HFFc6 (cell line): ENCODE measurements at regions not wholly inside any gene's neighbourhood (a gene's known extent, or its start where the extent isn't known, plus 50 kb on each side); places are given as distances from the start of the nearest gene placed in this dataset.
A peak's percentile ranks its signal among the peaks of the same experiment; 100 is the strongest.

Source experiments
- DNase-seq: peaks from one replicate; pipeline ENCODE4 v3.0.0-alpha.2; 2018
- H3K27ac Mint-ChIP-seq: 2 replicates; pipeline ENCODE4 v1.8.0; 2020; ENCODE audit warnings: mild to moderate bottlenecking, mixed read lengths
- H3K27me3 Mint-ChIP-seq: 2 replicates; pipeline ENCODE4 v1.8.0; 2021; ENCODE audit warnings: mild to moderate bottlenecking, moderate library complexity, mixed read lengths; ENCODE audit not compliant: insufficient read depth
- H3K36me3 Mint-ChIP-seq: 2 replicates; pipeline ENCODE4 v1.8.0; 2021; ENCODE audit warnings: low read depth, mixed read lengths
- H3K4me1 Mint-ChIP-seq: 2 replicates; pipeline ENCODE4 v1.8.0; 2020; ENCODE audit warnings: low read depth, mixed read lengths
- H3K4me3 Mint-ChIP-seq: 2 replicates; pipeline ENCODE4 v1.8.0; 2020; ENCODE audit warnings: mild to moderate bottlenecking, moderate library complexity, mixed read lengths
- H3K9me3 Mint-ChIP-seq: 2 replicates; pipeline ENCODE4 v1.8.0; 2020; ENCODE audit warnings: mild to moderate bottlenecking, mixed read lengths
- TF ChIP-seq, protein P1 (sequence below): fragments of 200-600 bp; sonication (generic); IDR thresholded peaks from 2 replicates; pipeline ENCODE4 v1.5.0; 2021; ENCODE audit warnings: antibody characterized with exemption, mild to moderate bottlenecking

DNA sequence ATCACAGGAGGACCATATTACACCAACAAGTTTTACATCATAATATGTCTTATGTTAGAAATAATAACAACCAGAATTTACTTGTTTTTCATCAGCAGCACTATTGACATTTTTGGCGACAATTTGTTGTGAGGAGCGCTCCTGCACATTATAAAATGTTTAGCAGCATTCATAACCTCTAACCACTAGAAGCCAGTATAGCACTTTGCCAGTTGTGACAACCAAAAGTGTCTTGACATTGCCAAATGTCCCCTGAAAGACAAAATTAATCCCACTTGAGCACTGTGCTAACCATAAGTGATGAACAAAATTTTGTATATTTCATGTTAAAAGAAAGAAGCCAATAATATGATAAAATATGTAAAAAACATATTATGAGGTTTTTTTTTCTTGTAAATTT lies 356.9 kb upstream of the LMO3 start:
- TF ChIP-seq, protein P1, sequence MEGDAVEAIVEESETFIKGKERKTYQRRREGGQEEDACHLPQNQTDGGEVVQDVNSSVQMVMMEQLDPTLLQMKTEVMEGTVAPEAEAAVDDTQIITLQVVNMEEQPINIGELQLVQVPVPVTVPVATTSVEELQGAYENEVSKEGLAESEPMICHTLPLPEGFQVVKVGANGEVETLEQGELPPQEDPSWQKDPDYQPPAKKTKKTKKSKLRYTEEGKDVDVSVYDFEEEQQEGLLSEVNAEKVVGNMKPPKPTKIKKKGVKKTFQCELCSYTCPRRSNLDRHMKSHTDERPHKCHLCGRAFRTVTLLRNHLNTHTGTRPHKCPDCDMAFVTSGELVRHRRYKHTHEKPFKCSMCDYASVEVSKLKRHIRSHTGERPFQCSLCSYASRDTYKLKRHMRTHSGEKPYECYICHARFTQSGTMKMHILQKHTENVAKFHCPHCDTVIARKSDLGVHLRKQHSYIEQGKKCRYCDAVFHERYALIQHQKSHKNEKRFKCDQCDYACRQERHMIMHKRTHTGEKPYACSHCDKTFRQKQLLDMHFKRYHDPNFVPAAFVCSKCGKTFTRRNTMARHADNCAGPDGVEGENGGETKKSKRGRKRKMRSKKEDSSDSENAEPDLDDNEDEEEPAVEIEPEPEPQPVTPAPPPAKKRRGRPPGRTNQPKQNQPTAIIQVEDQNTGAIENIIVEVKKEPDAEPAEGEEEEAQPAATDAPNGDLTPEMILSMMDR = no peak
- no peak overlapping the region for H3K4me3 Mint-ChIP-seq
- no peaks in the 10 kb centered on the region for H3K4me1 Mint-ChIP-seq
- H3K27ac Mint-ChIP-seq = no peak overlapping the region
- H3K9me3 Mint-ChIP-seq = peaks cover 28% of the 10 kb centered on the region
- no peak for DNase-seq
- H3K36me3 Mint-ChIP-seq = no peaks in the 10 kb centered on the region
- H3K27me3 Mint-ChIP-seq = no peaks in the 10 kb centered on the region

GRCh38 chr12:16955083-16955657 lies 349.2 kb upstream of the LMO3 start:
- Mint-ChIP-seq H3K27ac (no peak overlapping the region), H3K27me3 (no peaks in the 10 kb centered on the region; the same call in 1 of the 2 replicates), H3K9me3 (peaks cover 30% of the 10 kb centered on the region), H3K36me3 (no peaks in the 10 kb centered on the region), H3K4me3 (no peak overlapping the region), H3K4me1 (no peaks in the 10 kb centered on the region)
- TF ChIP-seq, protein P1 = no peak
- DNase-seq = peak; percentile 13

- Mint-ChIP-seq H3K4me3 (no peak overlapping the region), H3K27ac (no peak overlapping the region), H3K9me3 (peaks cover 22% of the 10 kb centered on the region), H3K36me3 (no peaks in the 10 kb centered on the region), H3K4me1 (no peaks in the 10 kb centered on the region), H3K27me3 (no peaks in the 10 kb centered on the region; the same call in 1 of the 2 replicates)
- no peak for DNase-seq
- TF ChIP-seq, protein P1 = no peak
Observed at GRCh38 chr12:16949871-16950667, 344.1 kb upstream of the LMO3 start.

GRCh38 chr12:16949371-16949770 lies 343.4 kb upstream of the LMO3 start:
- Mint-ChIP-seq H3K27me3 (no peaks in the 10 kb centered on the region; the same call in 1 of the 2 replicates), H3K4me3 (no peak overlapping the region), H3K36me3 (no peaks in the 10 kb centered on the region), H3K9me3 (peaks cover 22% of the 10 kb centered on the region), H3K27ac (no peak overlapping the region), H3K4me1 (no peaks in the 10 kb centered on the region)
- TF ChIP-seq, protein P1 = no peak
- no peak for DNase-seq

DNA sequence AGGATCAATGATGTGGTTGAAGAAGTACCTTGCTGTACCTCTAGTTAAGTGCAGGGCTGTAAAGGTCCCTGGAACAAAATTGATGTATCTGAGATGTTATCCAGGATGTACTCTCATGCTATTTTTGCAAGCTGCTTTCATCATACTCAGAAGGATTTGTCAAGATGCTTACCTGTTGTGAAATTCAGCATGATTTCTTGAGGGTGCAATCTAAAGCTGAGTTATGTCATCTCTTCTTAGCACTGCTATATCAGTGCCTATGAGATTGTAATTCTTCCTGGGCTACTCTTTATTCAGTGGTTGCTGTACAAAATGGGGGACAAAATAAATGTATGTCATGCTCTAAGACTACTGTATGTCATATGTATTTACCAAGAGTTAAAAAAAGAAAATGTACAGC lies 340.7 kb upstream of the LMO3 start:
- TF ChIP-seq, protein P1 = no peak
- no peak overlapping the region for H3K4me3 Mint-ChIP-seq
- no peaks in the 10 kb centered on the region; the same call in 1 of the 2 replicates for H3K27me3 Mint-ChIP-seq
- peaks cover 17% of the 10 kb centered on the region for H3K9me3 Mint-ChIP-seq
- no peaks in the 10 kb centered on the region for H3K4me1 Mint-ChIP-seq
- DNase-seq = no peak
- H3K27ac Mint-ChIP-seq = no peak overlapping the region
- H3K36me3 Mint-ChIP-seq = no peaks in the 10 kb centered on the region
